Umbilical cord (tissue), 1 donor: ENCODE measurements at regions not wholly inside any gene's neighbourhood (a gene's known extent, or its start where the extent isn't known, plus 50 kb on each side); places are given as distances from the start of the nearest gene placed in this dataset.
A peak's percentile ranks its signal among the peaks of the same experiment; 100 is the strongest.
"Not testable (repeated sequence)": the region's sequence is repeated elsewhere in the genome, so short reads cannot be mapped to it uniquely, and the experiment has no call there.

ENCODE experiments used
- DNase-seq: peaks from one replicate; pipeline ENCODE4 v3.0.0-alpha.2; 2015; ENCODE audit warnings: low spot score

- DNase-seq: peak; percentile 54
Observed at GRCh38 chr7:124251636-124252035, 218.8 kb upstream of the TMEM229A start.

- DNase-seq: no peak
Observed at GRCh38 chr7:124250297-124251034, 217.6 kb upstream of the TMEM229A start.

DNA sequence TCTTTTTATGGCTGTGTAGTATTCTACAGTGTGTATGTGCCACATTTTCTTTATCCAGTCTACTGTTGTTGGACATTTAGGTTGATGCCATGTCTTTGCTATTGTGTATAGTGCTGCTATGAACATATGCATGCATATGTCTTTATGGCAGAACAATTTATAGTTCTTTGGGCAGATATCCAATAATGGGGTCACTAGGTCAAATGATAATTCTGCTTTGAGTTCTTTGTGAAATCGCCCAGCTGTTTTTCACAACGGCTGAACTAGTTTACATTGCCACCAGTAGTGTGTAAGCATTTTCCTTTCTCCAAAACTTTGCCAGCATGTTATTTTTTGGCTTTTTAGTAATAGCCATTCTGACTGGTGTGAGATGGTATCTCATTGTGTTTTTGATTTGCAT lies 214.8 kb upstream of the TMEM229A start:
- DNase-seq: no peak

DNA sequence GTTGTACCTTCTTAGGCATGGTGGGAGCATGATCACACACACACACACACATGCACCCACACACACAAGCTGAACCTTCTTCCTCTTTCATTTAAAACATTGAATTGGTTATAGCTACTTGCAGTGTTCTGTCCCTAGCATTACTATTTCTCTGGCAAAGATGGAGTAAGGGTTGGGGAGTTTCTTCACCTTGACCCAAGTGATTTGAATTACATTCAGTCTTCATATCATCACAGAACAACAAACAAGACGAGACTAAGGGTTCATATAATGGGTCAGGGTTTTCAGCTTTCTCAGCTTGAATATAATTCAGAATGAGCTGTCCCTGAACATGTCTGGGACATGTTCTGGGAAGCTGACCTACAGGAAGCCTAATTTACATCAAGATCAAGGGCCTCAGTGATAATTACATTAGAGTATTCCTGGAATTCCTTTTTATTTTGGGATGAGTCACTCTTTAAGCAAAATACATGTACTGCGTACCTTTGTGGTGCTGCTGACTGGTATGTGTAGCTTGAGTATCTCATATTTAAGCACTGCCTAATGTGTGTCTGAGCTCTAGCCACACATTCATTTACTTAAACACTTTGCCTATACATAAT lies 213.5 kb upstream of the TMEM229A start:
- no peak for DNase-seq

DNA sequence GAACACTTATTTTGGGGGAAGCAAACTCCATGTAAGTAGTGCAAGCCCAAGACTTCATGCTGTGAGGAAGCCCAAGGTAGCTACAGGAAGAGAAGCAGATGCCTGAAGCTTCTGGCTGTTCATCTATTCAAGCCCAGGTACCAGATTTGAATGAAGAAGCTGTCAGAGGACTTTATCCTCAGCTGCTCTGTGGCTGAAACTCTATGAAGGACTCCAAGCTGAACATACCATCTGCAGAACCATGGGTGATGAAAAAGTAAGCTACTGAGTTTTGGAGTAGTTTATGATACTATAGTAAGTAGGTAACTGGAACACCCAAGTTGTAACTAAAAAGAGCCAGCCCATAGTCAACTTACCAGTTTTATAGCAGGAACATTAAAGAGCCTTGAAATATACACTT lies 211.6 kb upstream of the TMEM229A start:
- not testable (repeated sequence) for DNase-seq

DNA sequence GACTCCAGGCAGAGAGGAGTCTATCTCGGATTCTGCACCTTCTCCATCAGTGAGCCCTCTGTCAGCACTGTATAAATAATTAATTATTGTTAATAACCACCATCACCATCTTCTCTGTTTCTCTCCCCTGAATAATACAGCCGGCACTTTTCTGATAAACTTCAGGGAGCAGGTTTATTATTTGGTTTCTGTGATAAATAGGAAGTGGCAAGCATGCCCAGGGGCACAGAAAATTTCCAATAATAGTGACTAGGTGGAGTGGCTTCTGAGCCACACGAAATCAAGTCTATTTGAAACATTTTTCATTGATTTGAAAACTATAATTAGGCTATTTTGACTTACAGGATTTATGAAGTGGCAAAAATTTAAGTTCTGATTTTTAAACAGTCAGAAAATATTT lies 186.8 kb upstream of the TMEM229A start:
- no peak for DNase-seq

GRCh38 chr7:124208642-124209041 lies 175.8 kb upstream of the TMEM229A start:
- DNase-seq: no peak

- no peak for DNase-seq
Observed at GRCh38 chr7:124208173-124208572, 175.3 kb upstream of the TMEM229A start.

DNA sequence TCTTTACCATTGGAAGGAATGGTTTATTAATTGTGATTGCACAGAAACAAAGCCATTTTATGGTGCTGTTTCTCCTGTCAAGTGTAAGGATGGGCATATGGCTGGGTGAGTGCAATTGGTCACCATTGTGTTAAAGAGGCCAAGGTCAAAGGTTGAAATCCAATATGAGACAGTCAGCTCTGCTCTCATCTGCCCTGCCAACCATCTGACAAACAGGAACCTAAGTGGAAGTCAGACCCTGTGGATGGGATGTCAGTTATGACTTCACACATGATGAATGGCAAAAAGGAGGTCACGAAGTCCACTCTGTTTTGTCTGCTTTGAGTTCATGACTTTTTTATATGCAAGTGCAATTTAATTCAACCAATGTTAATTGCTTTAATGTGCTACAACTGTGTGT lies 172.7 kb upstream of the TMEM229A start:
- no peak for DNase-seq

DNA sequence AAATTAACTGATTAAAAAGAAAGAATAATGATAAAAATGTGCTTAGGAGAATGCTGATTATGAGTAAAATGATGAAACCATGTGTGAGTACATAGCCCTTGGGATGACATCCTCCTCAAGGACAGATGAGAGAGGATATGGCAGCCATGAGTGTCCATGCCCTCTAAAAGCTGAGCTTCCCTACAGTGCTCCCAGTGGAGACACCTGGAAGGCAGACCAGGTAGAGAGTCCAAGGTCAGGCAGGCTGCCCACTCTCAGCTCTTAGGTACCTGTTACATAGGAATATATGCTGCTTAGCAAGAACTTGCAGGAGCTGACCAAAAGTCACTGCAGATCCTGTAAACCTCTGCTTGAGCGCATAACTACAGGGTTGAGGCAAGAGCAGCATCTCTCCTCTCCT lies 169.7 kb upstream of the TMEM229A start:
- no peak for DNase-seq

GRCh38 chr7:124201768-124202349 lies 169.0 kb upstream of the TMEM229A start:
- no peak for DNase-seq

DNA sequence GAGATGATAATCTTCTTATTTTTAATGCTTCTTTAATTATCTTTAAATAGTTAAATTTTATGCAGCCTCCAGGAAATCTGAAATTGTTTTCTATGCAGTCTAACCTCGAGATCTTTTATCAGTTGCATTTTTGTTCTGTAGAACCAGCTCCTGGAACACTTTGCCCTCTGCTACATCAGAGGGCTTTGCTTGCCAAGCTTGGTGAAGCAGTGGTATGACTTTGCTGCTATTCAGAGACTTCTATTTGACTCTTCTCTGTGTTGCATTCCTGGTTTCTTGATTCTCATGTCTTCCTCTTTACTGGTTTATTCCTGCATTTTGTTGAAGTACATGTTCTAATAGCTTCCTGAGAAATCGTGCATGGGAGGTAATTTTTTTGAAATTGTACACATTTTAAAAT lies 163.7 kb upstream of the TMEM229A start:
- no peak for DNase-seq

- no peak for DNase-seq
Observed at GRCh38 chr7:124192885-124193284, 160.0 kb upstream of the TMEM229A start.

- DNase-seq: no peak
Observed at GRCh38 chr7:124191713-124192112, 158.8 kb upstream of the TMEM229A start.

DNA sequence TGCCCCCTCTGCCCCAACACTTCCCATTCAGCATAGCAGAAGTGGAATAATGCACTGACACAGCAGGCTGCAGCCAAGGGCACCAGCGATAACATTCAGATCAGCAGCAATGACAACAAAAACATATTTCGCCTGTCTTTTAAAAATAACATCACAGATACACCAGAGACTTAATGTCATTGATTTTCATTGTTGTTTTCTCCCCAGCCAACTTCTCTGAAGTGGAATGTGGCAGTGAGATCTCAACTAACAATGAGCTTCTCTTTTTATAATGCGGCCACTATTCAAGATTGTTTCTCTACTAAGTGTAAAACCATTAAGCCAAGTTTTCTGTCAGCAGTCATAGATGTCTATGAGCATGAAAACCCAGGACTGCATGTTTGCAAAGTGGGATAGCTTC lies 158.2 kb upstream of the TMEM229A start:
- no peak for DNase-seq

- no peak for DNase-seq
Observed at GRCh38 chr7:124188576-124188975, 155.7 kb upstream of the TMEM229A start.

DNA sequence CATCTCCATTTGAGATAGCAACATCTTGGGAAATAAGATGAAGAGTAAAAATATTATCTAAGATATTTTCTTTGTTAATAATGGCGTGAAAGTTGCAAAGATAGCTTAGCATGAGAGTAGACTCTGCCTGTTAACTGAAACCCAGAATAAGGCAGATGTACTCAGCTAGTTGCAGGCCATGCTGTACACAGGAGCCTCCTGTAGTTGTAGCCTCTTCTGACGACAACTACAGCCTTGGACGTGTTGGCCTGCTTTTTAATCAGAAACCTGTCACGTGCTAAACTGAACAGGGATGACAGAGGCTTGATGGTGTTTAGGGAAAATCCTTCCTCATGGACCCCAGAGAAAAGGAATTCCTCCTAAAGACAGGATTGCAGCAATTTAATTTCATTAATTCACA lies 155.1 kb upstream of the TMEM229A start:
- no peak for DNase-seq

- no peak for DNase-seq
Observed at GRCh38 chr7:124183649-124184048, 150.8 kb upstream of the TMEM229A start.

DNA sequence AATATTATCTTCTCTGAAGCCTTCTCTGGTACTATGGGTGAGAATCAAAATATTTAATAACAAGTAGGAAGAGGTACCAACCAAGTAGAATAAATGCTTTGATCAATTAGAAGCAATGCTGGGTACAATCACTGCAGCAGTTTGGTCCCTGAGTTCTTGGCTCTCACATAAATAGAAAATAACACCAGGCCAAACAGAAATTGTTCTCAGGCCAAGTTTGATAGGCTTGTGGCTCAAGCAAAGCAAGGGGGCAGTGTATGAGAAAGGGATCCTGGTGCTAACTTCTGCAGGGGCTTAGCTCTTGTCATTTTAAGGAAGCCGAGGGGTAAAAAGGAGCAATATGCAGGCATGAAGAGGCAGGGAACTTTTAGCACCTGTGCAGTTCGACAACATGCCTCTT lies 146.8 kb upstream of the TMEM229A start:
- no peak for DNase-seq

DNA sequence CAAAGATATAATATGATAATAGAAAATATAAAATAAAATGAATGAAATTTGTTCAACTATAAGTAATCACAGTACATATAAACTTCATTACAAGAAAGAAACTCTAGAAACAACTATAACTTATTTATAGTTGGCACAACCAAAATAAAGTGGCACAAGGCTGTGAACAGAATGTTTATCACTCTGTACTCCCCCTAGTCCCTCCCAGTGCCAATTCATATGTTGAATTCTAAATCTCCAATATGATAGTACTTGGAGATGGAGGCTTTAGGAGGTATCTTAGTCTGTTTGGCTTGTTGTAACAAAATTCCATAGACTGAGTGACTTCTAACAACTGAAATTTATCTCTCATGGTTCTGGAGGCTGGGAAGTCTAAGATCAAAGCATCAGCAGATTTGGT lies 145.0 kb upstream of the TMEM229A start:
- DNase-seq: no peak

GRCh38 chr7:124171812-124172211 lies 138.9 kb upstream of the TMEM229A start:
- DNase-seq: not testable (repeated sequence)

GRCh38 chr7:124171068-124171467 lies 138.2 kb upstream of the TMEM229A start:
- peak; percentile 69 for DNase-seq

DNA sequence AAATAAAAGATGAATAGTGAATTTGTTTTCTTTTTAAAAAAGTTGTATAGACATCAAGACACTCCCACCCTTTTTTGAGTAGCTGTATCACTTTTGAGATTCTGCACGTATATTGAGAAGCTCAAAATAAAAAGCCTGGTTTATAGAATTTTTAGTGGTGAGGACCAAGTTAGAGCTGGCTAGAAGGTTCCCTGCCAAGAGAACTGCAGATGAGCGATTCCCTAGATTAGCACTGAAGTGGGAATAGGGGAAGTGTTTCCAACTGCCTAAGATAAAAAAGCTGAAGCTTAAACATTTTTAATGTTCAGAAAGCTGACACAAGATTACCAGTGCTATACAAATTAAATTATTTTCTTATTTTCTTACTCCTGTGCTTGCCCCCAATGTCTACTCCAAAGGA lies 135.7 kb upstream of the TMEM229A start:
- peak; percentile 4 for DNase-seq
